HepG2 (cell line): ENCODE measurements at regions not wholly inside any gene's neighbourhood (a gene's known extent, or its start where the extent isn't known, plus 50 kb on each side); places are given as distances from the start of the nearest gene placed in this dataset.

Source experiments
- ATAC-seq: fragments of 200-7000 bp; cut with Tn5 transposase; 3 replicates; pipeline ENCODE4 v1.9.1; 2020; ENCODE audit warnings: mild to moderate bottlenecking, moderate library complexity
- BruUV-seq: library from RNA; stranded (reverse); fragments of 400-500 nt; replicated peaks from 2 replicates; lab custom pipeline; 2021; lab: Mats Ljungman, UMichigan
- CTCF ChIA-PET: fragments of 300-600 bp; formaldehyde crosslinking; extraction: SDS; loops from one replicate; lab custom pipeline; 2021; ENCODE audit warnings: low total read pairs, inconsistent platforms, low intra/inter-chr PET ratio; lab: Yijun Ruan, JAX
- POLR2A ChIA-PET: fragments of 350-600 bp; sonication (Branson Sonifier 250); formaldehyde crosslinking; loops from one replicate; lab custom pipeline; 2020; ENCODE audit warnings: antibody characterized with exemption, inconsistent platforms; lab: Yijun Ruan, JAX
- DNase-seq: peaks from one replicate; pipeline ENCODE4 v3.0.0-alpha.2; 2015; ENCODE audit warnings: low spot score
- FAIRE-seq: peaks from 3 replicates; lab custom pipeline; 2011; peaks lifted over from hg19 to GRCh38; lab: Jason Lieb, UNC
- H2AFZ ChIP-seq: one replicate; pipeline ENCODE4 v1.6.1; 2011; ENCODE audit warnings: low read length, inconsistent platforms
- H3K27ac ChIP-seq: fragments of 300-600 bp; 3 replicates; pipeline ENCODE4 v1.8.0; 2011; ENCODE audit warnings: mixed run types, mild to moderate bottlenecking, mixed read lengths, low read length, inconsistent platforms; ENCODE audit not compliant: insufficient read depth; ENCODE audit errors: extremely low read length
- H3K27me3 ChIP-seq, 2 experiments: fragments of 200-600 bp in 1 of 2; 2 replicates in 1 of 2; 3 replicates in 1 of 2; pipeline versions ENCODE4 v1.6.0 to v1.8.0; 2011; ENCODE audit warnings: low read length in 2 of 2, mild to moderate bottlenecking in 2 of 2, moderate library complexity in 2 of 2, inconsistent platforms in 1 of 2; ENCODE audit not compliant: insufficient read depth in 2 of 2, control insufficient read depth in 1 of 2
- H3K36me3 ChIP-seq, 2 experiments: fragments of 200-600 bp in 1 of 2; replicated peaks in 1 of 2; 2 replicates in 1 of 2; 3 replicates in 1 of 2; pipeline versions ENCODE4 v1.5.1 to v1.8.0; 2011; ENCODE audit warnings: low read length in 2 of 2, inconsistent platforms in 1 of 2; ENCODE audit not compliant: insufficient read depth in 2 of 2, control insufficient read depth in 1 of 2
- H3K4me1 ChIP-seq: 2 replicates; pipeline ENCODE4 v1.5.1; 2012; ENCODE audit warnings: low read length, inconsistent platforms; ENCODE audit not compliant: insufficient read depth
- H3K4me2 ChIP-seq: 2 replicates; pipeline ENCODE4 v1.6.0; 2011; ENCODE audit warnings: low read depth, low read length, inconsistent platforms
- H3K4me3 ChIP-seq, 3 experiments: fragments of 200-600 bp in 1 of 3; sonication (generic), shearing (Covaris generic) in 1 of 3; replicated peaks in 1 of 3; 2 replicates each; pipeline ENCODE4 v1.5.1; 2011 to 2016; ENCODE audit warnings: low read length in 3 of 3, inconsistent platforms in 2 of 3, low read depth in 2 of 3, mild to moderate bottlenecking in 2 of 3, control low read depth in 1 of 3, mixed read lengths in 1 of 3; ENCODE audit not compliant: insufficient read depth in 1 of 3
- H3K79me2 ChIP-seq: one replicate; pipeline ENCODE4 v1.6.1; 2011; ENCODE audit warnings: low read length, inconsistent platforms; ENCODE audit not compliant: insufficient read depth
- H3K9ac ChIP-seq: 2 replicates; pipeline ENCODE4 v1.6.0; 2011; ENCODE audit warnings: mild to moderate bottlenecking, low read depth, low read length, inconsistent platforms; ENCODE audit not compliant: insufficient read depth
- H3K9me3 ChIP-seq: 2 replicates; pipeline ENCODE4 v1.5.1; 2012; ENCODE audit warnings: mild to moderate bottlenecking, low read length
- H4K20me1 ChIP-seq: 2 replicates; pipeline ENCODE4 v1.6.0; 2011; ENCODE audit warnings: inconsistent platforms, mild to moderate bottlenecking, low read length, moderate library complexity; ENCODE audit not compliant: insufficient read depth
- BHLHE40 ChIP-seq: IDR thresholded peaks from 2 replicates; pipeline ENCODE4 v1.6.1; 2011; ENCODE audit warnings: low read length, improper control_type of control experiment
- HMG20B ChIP-seq: conservative IDR thresholded peaks from 2 replicates; pipeline ENCODE4 v1.6.1; 2016; ENCODE audit warnings: missing genetic modification reagents, missing compliant biosample characterization
- HOXA7 ChIP-seq: sonication (generic); formaldehyde crosslinking; IDR thresholded peaks from 2 replicates; pipeline ENCODE4 v1.8.1; 2022; ENCODE audit warnings: mild to moderate bottlenecking, missing genetic modification reagents, moderate library complexity
- KLF6 ChIP-seq: IDR thresholded peaks from 2 replicates; pipeline ENCODE4 v1.8.0; 2016; ENCODE audit warnings: missing biosample characterization, missing genetic modification reagents
- POLR2AphosphoS2 ChIP-seq: IDR thresholded peaks from 2 replicates; pipeline ENCODE4 v1.6.1; 2011; ENCODE audit warnings: low read depth, low read length, improper control_type of control experiment
- RARG ChIP-seq: sonication (generic); formaldehyde crosslinking; IDR thresholded peaks from 2 replicates; pipeline ENCODE4 v1.4.0; 2020; ENCODE audit warnings: low read depth, mild to moderate bottlenecking, missing genetic modification reagents
- SAFB2 ChIP-seq: sonication (generic); formaldehyde crosslinking; IDR thresholded peaks from 2 replicates; pipeline ENCODE4 v1.5.1; 2020; ENCODE audit warnings: missing genetic modification reagents, low read depth, mild to moderate bottlenecking, borderline replicate concordance
- ZNF605 ChIP-seq: sonication (generic); formaldehyde crosslinking; IDR thresholded peaks from 2 replicates; pipeline ENCODE4 v1.8.0; 2022; ENCODE audit warnings: mild to moderate bottlenecking, missing genetic modification reagents
- ZNF615 ChIP-seq: sonication (generic); formaldehyde crosslinking; IDR thresholded peaks from 2 replicates; pipeline ENCODE4 v1.5.0; 2020; ENCODE audit warnings: mild to moderate bottlenecking, missing genetic modification reagents, borderline replicate concordance
- WGBS: methylation state at CpG from one replicate; pipeline ENCODE4 v1.1.6; 2017; ENCODE audit warnings: low lambda C conversion rate; 5-methylcytosine and 5-hydroxymethylcytosine counted together
- in situ Hi-C: cut with HindIII; loops from 2 replicates; pipeline ENCODE4 v1.10.0; 2017; ENCODE audit warnings: low pct_unique_long_range_greater_than_20kb; ENCODE audit not compliant: extremely low pct_ligation_motif_present
- intact Hi-C: fragments of 100-400 bp; cut with micrococcal nuclease; formaldehyde crosslinking; loops from one replicate; pipeline ENCODE4 v1.10.0; 2022; ENCODE audit not compliant: unreplicated experiment
- TF ChIP-seq, protein P1 (sequence below): fragments of 450-650 bp; IDR thresholded peaks from 2 replicates; pipeline ENCODE4 v1.6.1; 2016
- TF ChIP-seq, protein P2 (sequence below): sonication (generic); formaldehyde crosslinking; IDR thresholded peaks from 2 replicates; pipeline ENCODE4 v1.4.0; 2020; ENCODE audit warnings: missing genetic modification reagents
- TF ChIP-seq, protein P3 (sequence below): sonication (generic); formaldehyde crosslinking; IDR thresholded peaks from 2 replicates; pipeline ENCODE4 v1.4.0; 2020; ENCODE audit warnings: missing genetic modification reagents, borderline replicate concordance
- TF ChIP-seq, protein P4 (sequence below): IDR thresholded peaks from 2 replicates; pipeline ENCODE4 v1.6.1; 2012; ENCODE audit warnings: low read depth, low read length, improper control_type of control experiment

DNA sequence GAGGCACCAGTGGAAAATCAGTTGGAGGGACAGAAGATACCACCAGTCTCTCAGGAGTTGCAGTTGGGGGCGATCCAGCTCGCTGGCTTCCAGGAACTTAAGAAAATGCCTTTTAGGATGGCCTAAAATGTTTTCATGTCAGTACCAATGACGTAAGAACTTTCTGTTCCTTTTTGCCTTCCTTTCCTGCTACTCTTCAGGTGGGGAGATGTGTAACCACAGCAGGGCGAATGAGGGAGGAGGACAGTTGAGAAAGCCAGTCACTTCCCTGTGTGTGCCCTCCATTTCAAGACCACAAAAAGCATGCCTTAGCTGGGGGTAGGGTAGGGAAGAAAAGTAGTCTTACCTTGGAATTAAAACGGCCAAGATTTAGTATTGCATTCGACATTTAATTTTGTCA, 941.6 kb downstream of the NLGN4Y start:
- H2AFZ ChIP-seq: no peak overlapping the region
- in situ Hi-C loops: no loop called here
- no peaks in the 10 kb centered on the region for H3K79me2 ChIP-seq
- H3K4me2 ChIP-seq: no peak overlapping the region
- H3K36me3 ChIP-seq: no peaks in the 10 kb centered on the region
- BruUV-seq: no TSS peak
- CTCF ChIA-PET: no interaction called here
- no peaks in the 10 kb centered on the region for H3K9me3 ChIP-seq
- 5% methylated on average over 6 of the region's 6 CpGs for WGBS
- H3K4me3 ChIP-seq: no peak overlapping the region
- intact Hi-C loops: loop anchor here (2.0 to 10.0 kb wide), 4 partner anchors 237 to 1731 kb away; partner anchors contain the start of gene NLGN4Y
- FAIRE-seq (no peak), ATAC-seq (no peak), DNase-seq (no peak)
- POLR2A ChIA-PET: no interaction called here
- H4K20me1 ChIP-seq: no peaks in the 10 kb centered on the region
- H3K4me1 ChIP-seq: no peaks in the 10 kb centered on the region
- H3K27me3 ChIP-seq: no peaks in the 10 kb centered on the region
- H3K9ac ChIP-seq: no peak overlapping the region
- H3K27ac ChIP-seq: no peak overlapping the region
- no peak for TF ChIP-seq ZNF605 (CRISPR knock-in tag)
- no peak for TF ChIP-seq HOXA7 (CRISPR knock-in tag)
- no peak for TF ChIP-seq ZNF615 (CRISPR knock-in tag)
- TF ChIP-seq HMG20B (CRISPR knock-in tag): no peak
- TF ChIP-seq, protein P1, sequence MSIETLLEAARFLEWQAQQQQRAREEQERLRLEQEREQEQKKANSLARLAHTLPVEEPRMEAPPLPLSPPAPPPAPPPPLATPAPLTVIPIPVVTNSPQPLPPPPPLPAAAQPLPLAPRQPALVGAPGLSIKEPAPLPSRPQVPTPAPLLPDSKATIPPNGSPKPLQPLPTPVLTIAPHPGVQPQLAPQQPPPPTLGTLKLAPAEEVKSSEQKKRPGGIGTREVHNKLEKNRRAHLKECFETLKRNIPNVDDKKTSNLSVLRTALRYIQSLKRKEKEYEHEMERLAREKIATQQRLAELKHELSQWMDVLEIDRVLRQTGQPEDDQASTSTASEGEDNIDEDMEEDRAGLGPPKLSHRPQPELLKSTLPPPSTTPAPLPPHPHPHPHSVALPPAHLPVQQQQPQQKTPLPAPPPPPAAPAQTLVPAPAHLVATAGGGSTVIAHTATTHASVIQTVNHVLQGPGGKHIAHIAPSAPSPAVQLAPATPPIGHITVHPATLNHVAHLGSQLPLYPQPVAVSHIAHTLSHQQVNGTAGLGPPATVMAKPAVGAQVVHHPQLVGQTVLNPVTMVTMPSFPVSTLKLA: no peak
- no peak for TF ChIP-seq KLF6 (CRISPR knock-in tag)
- TF ChIP-seq, protein P2, sequence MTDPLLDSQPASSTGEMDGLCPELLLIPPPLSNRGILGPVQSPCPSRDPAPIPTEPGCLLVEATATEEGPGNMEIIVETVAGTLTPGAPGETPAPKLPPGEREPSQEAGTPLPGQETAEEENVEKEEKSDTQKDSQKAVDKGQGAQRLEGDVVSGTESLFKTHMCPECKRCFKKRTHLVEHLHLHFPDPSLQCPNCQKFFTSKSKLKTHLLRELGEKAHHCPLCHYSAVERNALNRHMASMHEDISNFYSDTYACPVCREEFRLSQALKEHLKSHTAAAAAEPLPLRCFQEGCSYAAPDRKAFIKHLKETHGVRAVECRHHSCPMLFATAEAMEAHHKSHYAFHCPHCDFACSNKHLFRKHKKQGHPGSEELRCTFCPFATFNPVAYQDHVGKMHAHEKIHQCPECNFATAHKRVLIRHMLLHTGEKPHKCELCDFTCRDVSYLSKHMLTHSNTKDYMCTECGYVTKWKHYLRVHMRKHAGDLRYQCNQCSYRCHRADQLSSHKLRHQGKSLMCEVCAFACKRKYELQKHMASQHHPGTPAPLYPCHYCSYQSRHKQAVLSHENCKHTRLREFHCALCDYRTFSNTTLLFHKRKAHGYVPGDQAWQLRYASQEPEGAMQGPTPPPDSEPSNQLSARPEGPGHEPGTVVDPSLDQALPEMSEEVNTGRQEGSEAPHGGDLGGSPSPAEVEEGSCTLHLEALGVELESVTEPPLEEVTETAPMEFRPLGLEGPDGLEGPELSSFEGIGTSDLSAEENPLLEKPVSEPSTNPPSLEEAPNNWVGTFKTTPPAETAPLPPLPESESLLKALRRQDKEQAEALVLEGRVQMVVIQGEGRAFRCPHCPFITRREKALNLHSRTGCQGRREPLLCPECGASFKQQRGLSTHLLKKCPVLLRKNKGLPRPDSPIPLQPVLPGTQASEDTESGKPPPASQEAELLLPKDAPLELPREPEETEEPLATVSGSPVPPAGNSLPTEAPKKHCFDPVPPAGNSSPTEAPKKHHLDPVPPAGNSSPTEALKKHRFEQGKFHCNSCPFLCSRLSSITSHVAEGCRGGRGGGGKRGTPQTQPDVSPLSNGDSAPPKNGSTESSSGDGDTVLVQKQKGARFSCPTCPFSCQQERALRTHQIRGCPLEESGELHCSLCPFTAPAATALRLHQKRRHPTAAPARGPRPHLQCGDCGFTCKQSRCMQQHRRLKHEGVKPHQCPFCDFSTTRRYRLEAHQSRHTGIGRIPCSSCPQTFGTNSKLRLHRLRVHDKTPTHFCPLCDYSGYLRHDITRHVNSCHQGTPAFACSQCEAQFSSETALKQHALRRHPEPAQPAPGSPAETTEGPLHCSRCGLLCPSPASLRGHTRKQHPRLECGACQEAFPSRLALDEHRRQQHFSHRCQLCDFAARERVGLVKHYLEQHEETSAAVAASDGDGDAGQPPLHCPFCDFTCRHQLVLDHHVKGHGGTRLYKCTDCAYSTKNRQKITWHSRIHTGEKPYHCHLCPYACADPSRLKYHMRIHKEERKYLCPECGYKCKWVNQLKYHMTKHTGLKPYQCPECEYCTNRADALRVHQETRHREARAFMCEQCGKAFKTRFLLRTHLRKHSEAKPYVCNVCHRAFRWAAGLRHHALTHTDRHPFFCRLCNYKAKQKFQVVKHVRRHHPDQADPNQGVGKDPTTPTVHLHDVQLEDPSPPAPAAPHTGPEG (CRISPR knock-in tag): no peak
- TF ChIP-seq, protein P3, sequence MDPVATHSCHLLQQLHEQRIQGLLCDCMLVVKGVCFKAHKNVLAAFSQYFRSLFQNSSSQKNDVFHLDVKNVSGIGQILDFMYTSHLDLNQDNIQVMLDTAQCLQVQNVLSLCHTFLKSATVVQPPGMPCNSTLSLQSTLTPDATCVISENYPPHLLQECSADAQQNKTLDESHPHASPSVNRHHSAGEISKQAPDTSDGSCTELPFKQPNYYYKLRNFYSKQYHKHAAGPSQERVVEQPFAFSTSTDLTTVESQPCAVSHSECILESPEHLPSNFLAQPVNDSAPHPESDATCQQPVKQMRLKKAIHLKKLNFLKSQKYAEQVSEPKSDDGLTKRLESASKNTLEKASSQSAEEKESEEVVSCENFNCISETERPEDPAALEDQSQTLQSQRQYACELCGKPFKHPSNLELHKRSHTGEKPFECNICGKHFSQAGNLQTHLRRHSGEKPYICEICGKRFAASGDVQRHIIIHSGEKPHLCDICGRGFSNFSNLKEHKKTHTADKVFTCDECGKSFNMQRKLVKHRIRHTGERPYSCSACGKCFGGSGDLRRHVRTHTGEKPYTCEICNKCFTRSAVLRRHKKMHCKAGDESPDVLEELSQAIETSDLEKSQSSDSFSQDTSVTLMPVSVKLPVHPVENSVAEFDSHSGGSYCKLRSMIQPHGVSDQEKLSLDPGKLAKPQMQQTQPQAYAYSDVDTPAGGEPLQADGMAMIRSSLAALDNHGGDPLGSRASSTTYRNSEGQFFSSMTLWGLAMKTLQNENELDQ (CRISPR knock-in tag): no peak
- no peak for TF ChIP-seq BHLHE40
- no peak for TF ChIP-seq SAFB2
- TF ChIP-seq RARG (CRISPR knock-in tag): no peak
- TF ChIP-seq POLR2AphosphoS2: no peak
- TF ChIP-seq, protein P4, sequence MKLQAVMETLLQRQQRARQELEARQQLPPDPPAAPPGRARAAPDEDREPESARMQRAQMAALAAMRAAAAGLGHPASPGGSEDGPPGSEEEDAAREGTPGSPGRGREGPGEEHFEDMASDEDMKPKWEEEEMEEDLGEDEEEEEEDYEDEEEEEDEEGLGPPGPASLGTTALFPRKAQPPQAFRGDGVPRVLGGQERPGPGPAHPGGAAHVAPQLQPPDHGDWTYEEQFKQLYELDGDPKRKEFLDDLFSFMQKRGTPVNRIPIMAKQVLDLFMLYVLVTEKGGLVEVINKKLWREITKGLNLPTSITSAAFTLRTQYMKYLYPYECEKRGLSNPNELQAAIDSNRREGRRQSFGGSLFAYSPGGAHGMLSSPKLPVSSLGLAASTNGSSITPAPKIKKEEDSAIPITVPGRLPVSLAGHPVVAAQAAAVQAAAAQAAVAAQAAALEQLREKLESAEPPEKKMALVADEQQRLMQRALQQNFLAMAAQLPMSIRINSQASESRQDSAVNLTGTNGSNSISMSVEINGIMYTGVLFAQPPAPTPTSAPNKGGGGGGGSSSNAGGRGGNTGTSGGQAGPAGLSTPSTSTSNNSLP: no peak
